H1 (cell line): ENCODE measurements at regions not wholly inside any gene's neighbourhood (a gene's known extent, or its start where the extent isn't known, plus 50 kb on each side); places are given as distances from the start of the nearest gene placed in this dataset.

ENCODE experiments used
- CTCF ChIA-PET: fragments of 300-600 bp; sonication (Branson Sonifier 250); formaldehyde crosslinking; loops from one replicate; lab custom pipeline; 2021; ENCODE audit not compliant: partially characterized antibody; lab: Charles Lee
- POLR2A ChIA-PET: fragments of 300-600 bp; sonication (Branson Sonifier 250); formaldehyde crosslinking; loops from one replicate; lab custom pipeline; 2021; ENCODE audit warnings: inconsistent platforms; ENCODE audit not compliant: partially characterized antibody; lab: Charles Lee
- DNase-seq, 2 experiments: peaks; one replicate each; pipeline versions ENCODE4 v3.0.0 to v3.0.0-alpha.2; 2010 to 2022; ENCODE audit warnings: low spot score in 2 of 2, low read depth in 1 of 2, mixed read lengths in 1 of 2
- FAIRE-seq: peaks from 2 replicates; lab custom pipeline; 2011; peaks lifted over from hg19 to GRCh38; lab: Jason Lieb, UNC
- H2AFZ ChIP-seq: 2 replicates; pipeline ENCODE4 v1.8.1; 2012; ENCODE audit warnings: low read length, inconsistent platforms
- H2AK5ac ChIP-seq: 2 replicates; pipeline ENCODE4 v1.6.1; 2013; ENCODE audit warnings: low read depth, low read length
- H2BK120ac ChIP-seq: replicated peaks from 2 replicates; pipeline ENCODE3; 2013; ENCODE audit warnings: low read depth, low read length, inconsistent platforms
- H2BK12ac ChIP-seq: 2 replicates; pipeline ENCODE4 v1.6.1; 2013; ENCODE audit warnings: low read depth, low read length
- H2BK15ac ChIP-seq: 2 replicates; pipeline ENCODE4 v1.6.1; 2013; ENCODE audit warnings: low read length
- H2BK20ac ChIP-seq: 2 replicates; pipeline ENCODE4 v1.6.1; 2013; ENCODE audit warnings: low read length
- H2BK5ac ChIP-seq: 2 replicates; pipeline ENCODE4 v1.6.1; 2013; ENCODE audit warnings: low read depth, low read length
- H3K14ac ChIP-seq: 2 replicates; pipeline ENCODE4 v1.6.1; 2013; ENCODE audit warnings: inconsistent platforms; ENCODE audit not compliant: insufficient read length
- H3K18ac ChIP-seq: 2 replicates; pipeline ENCODE4 v1.6.1; 2013; ENCODE audit warnings: low read length; ENCODE audit errors: extremely low read depth
- H3K23ac ChIP-seq: 2 replicates; pipeline ENCODE4 v1.6.1; 2013; ENCODE audit warnings: inconsistent platforms; ENCODE audit not compliant: insufficient read length
- H3K23me2 ChIP-seq: 2 replicates; pipeline ENCODE4 v1.6.1; 2013; ENCODE audit warnings: low read depth, low read length
- H3K27ac ChIP-seq: 2 replicates; pipeline ENCODE4 v1.6.1; 2011; ENCODE audit warnings: low read depth, low read length, inconsistent platforms
- H3K27me3 ChIP-seq, 4 experiments: replicated peaks in 1 of 4; 1 replicate in 1 of 4; 2 replicates in 3 of 4; pipeline versions ENCODE4 v1.6.1 to v1.8.1; 2011 to 2013; ENCODE audit warnings: low read length in 3 of 4, mild to moderate bottlenecking in 3 of 4, inconsistent platforms in 2 of 4, mixed read lengths in 2 of 4, moderate library complexity in 1 of 4; ENCODE audit not compliant: control insufficient read depth in 3 of 4, insufficient read depth in 3 of 4; ENCODE audit errors: extremely low read depth in 1 of 4
- H3K36me3 ChIP-seq, 4 experiments: 2 replicates each; pipeline versions ENCODE4 v1.6.1 to v1.8.1; 2011 to 2013; ENCODE audit warnings: mild to moderate bottlenecking in 4 of 4, low read length in 3 of 4, moderate library complexity in 2 of 4, control low read depth in 1 of 4, inconsistent platforms in 1 of 4; ENCODE audit not compliant: insufficient read depth in 4 of 4, control insufficient read depth in 2 of 4
- H3K4ac ChIP-seq: replicated peaks from 2 replicates; pipeline ENCODE3; 2013; ENCODE audit warnings: low read length, low read depth, mixed read lengths, inconsistent platforms; ENCODE audit not compliant: insufficient read length
- H3K4me1 ChIP-seq, 4 experiments: replicated peaks in 1 of 4; 1 replicate in 1 of 4; 2 replicates in 3 of 4; pipeline versions ENCODE4 v1.6.1 to v1.8.1; 2011 to 2013; ENCODE audit warnings: low read length in 3 of 4, inconsistent platforms in 2 of 4, mixed read lengths in 1 of 4; ENCODE audit not compliant: insufficient read depth in 4 of 4, control insufficient read depth in 3 of 4
- H3K4me2 ChIP-seq, 2 experiments: 2 replicates each; pipeline versions ENCODE4 v1.6.1 to v1.8.1; 2011 to 2013; ENCODE audit warnings: low read depth in 2 of 2, low read length in 2 of 2, control low read depth in 1 of 2, inconsistent platforms in 1 of 2, mild to moderate bottlenecking in 1 of 2; ENCODE audit not compliant: insufficient read depth in 1 of 2
- H3K4me3 ChIP-seq, 4 experiments: fragments of 200-600, 300-600 bp in 1 of 4; sonication (generic), shearing (Covaris generic), sonication (Bioruptor Twin) in 1 of 4; 2 replicates each; pipeline versions ENCODE4 v1.5.1 to v1.8.1; 2011 to 2016; ENCODE audit warnings: low read length in 4 of 4, low read depth in 3 of 4, control low read depth in 2 of 4, inconsistent platforms in 2 of 4, mild to moderate bottlenecking in 2 of 4, mixed read lengths in 1 of 4, moderate library complexity in 1 of 4; ENCODE audit not compliant: insufficient read depth in 2 of 4; ENCODE audit errors: extremely low read depth in 1 of 4
- H3K56ac ChIP-seq: replicated peaks from 2 replicates; pipeline ENCODE3; 2013; ENCODE audit warnings: low read depth, mild to moderate bottlenecking, mixed read lengths, low read length, inconsistent platforms; ENCODE audit not compliant: insufficient read length
- H3K79me1 ChIP-seq: 2 replicates; pipeline ENCODE4 v1.6.1; 2013; ENCODE audit warnings: low read depth, low read length, control low read depth
- H3K79me2 ChIP-seq, 2 experiments: 2 replicates each; pipeline versions ENCODE4 v1.6.1 to v1.8.1; 2012 to 2013; ENCODE audit warnings: low read length in 2 of 2, mild to moderate bottlenecking in 2 of 2, inconsistent platforms in 1 of 2; ENCODE audit not compliant: insufficient read depth in 2 of 2, control insufficient read depth in 1 of 2
- H3K9ac ChIP-seq, 4 experiments: replicated peaks in 1 of 4; 1 replicate in 1 of 4; 2 replicates in 3 of 4; pipeline versions ENCODE4 v1.6.1 to v1.8.1; 2011 to 2013; ENCODE audit warnings: low read depth in 3 of 4, low read length in 3 of 4, control low read depth in 2 of 4, mild to moderate bottlenecking in 2 of 4, moderate library complexity in 2 of 4, inconsistent platforms in 1 of 4; ENCODE audit errors: extremely low read depth in 1 of 4
- H3K9me3 ChIP-seq, 2 experiments: 2 replicates each; pipeline versions ENCODE4 v1.6.1 to v1.8.1; 2012 to 2013; ENCODE audit warnings: mild to moderate bottlenecking in 2 of 2, moderate library complexity in 2 of 2, control low read depth in 1 of 2, inconsistent platforms in 1 of 2, low read depth in 1 of 2, low read length in 1 of 2, mixed read lengths in 1 of 2; ENCODE audit not compliant: insufficient read depth in 2 of 2
- H4K20me1 ChIP-seq, 2 experiments: replicated peaks in 1 of 2; 2 replicates each; pipeline versions ENCODE3 to v1.8.1; 2011 to 2013; ENCODE audit warnings: inconsistent platforms in 2 of 2, low read length in 2 of 2, mild to moderate bottlenecking in 1 of 2; ENCODE audit not compliant: insufficient read depth in 2 of 2, control insufficient read depth in 1 of 2
- H4K5ac ChIP-seq: 2 replicates; pipeline ENCODE4 v1.6.1; 2013; ENCODE audit warnings: low read length, low read depth, mixed read lengths, inconsistent platforms; ENCODE audit not compliant: insufficient read length
- H4K8ac ChIP-seq: 2 replicates; pipeline ENCODE4 v1.8.0; 2013; ENCODE audit warnings: mild to moderate bottlenecking, moderate library complexity, low read length, inconsistent platforms; ENCODE audit not compliant: insufficient read depth; ENCODE audit errors: extremely low read depth
- H4K91ac ChIP-seq: replicated peaks from 2 replicates; pipeline ENCODE3; 2013; ENCODE audit warnings: low read length, mixed read lengths, inconsistent platforms; ENCODE audit not compliant: insufficient read length
- WGBS, 2 experiments: shearing (Covaris generic) in 1 of 2; methylation state at CpG; one replicate each; pipeline versions ENCODE4 v1.1.6 to v1.1.7; 2013 to 2015; ENCODE audit warnings: low lambda C conversion rate in 2 of 2, mixed read lengths in 2 of 2, inconsistent platforms in 1 of 2, low coverage in 1 of 2, missing lambda C conversion rate in 1 of 2; ENCODE audit not compliant: insufficient replicate concordance in 2 of 2, insufficient coverage in 1 of 2, insufficient read length in 1 of 2; ENCODE audit errors: extremely low coverage in 1 of 2, missing lambda C conversion rate in 1 of 2; 5-methylcytosine and 5-hydroxymethylcytosine counted together

DNA sequence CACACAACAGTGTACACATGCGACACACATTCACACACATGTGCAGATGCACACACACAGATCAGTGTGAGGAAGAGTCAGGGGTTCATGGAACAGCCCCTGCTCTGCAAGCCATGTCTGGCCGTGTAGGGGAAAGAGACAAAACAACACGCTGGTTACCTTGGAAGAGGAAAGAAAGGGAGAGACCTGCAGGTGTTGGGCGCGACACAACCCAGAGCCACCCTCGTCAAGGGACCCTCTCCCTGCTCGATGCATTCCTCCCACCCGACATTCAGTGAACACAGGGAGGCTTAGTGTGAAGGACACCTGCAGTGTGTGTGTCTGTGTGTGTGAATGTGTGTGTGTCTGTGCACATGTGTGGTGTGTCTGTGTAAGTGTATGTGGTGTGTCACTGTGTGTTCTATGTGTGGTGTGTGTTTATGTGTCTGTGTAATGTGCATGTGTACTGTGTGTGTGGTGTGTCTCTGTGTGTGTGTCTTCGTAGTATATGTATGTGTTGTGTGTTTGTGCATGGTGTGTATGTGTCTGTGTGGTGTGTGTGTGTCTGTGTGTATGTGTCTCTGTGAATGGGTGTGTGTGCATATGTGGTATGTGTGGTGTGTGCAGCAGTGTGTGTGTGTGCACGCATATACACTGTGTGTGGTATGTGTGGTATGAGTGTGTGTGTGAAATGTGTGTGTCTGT lies 69.5 kb upstream of the PITRM1 start:
- peaks cover 0 to 5% of the 10 kb centered on the region in 2 experiments for H4K20me1 ChIP-seq
- no peak overlapping the region for H3K9ac ChIP-seq
- no peak overlapping the region for H2AFZ ChIP-seq
- no peaks in the 10 kb centered on the region for H3K79me2 ChIP-seq
- no peak overlapping the region for H3K27ac ChIP-seq
- ChIA-PET CTCF (interaction anchor here (1.5 to 2.4 kb wide), 5 partner anchors 8 to 1525 kb away, joined by 3 to 14 read pairs (median 5); no protein-coding TSS in a partner anchor), POLR2A (interaction anchor here (2.8 kb wide), 1 partner anchor 542 kb away, joined by 12 read pairs; the partner anchor contains the start of gene KLF6)
- H3K18ac ChIP-seq = no peak overlapping the region
- H3K79me1 ChIP-seq = no peaks in the 10 kb centered on the region; the same call in 1 of the 2 replicates
- H4K5ac ChIP-seq = no peak overlapping the region
- H2AK5ac ChIP-seq = peak overlapping the region; percentile 84
- H3K56ac ChIP-seq = peak overlapping the region; percentile 87
- H3K4me2 ChIP-seq = no peak overlapping the region
- whole genome bisulfite sequencing, 2 experiments = 98% methylated on average over 10 of the region's 10 CpGs; no CpG with 5 or more reads in 1 of the 2 experiments
- peak overlapping the region; percentile 81; the same call in 1 of the 2 replicates for H2BK12ac ChIP-seq
- H3K9me3 ChIP-seq = no peaks in the 10 kb centered on the region
- H3K4me1 ChIP-seq = no peaks in the 10 kb centered on the region; a peak in 2 of 7 replicates
- peak overlapping the region; percentile 54 for H2BK5ac ChIP-seq
- H3K27me3 ChIP-seq = no peaks in the 10 kb centered on the region
- H3K23ac ChIP-seq = no peak overlapping the region
- H3K4me3 ChIP-seq = no peak overlapping the region
- no peak overlapping the region for H4K8ac ChIP-seq
- H2BK20ac ChIP-seq = peak overlapping the region; percentile 86; the same call in 1 of the 2 replicates
- no peak for FAIRE-seq
- no peak overlapping the region for H2BK120ac ChIP-seq
- H3K4ac ChIP-seq = peak overlapping the region; percentile 70
- H3K23me2 ChIP-seq = peaks cover 6% of the 10 kb centered on the region; the same call in 1 of the 2 replicates
- H3K14ac ChIP-seq = no peak overlapping the region
- peak overlapping the region; percentile 83 for H4K91ac ChIP-seq
- no peaks in the 10 kb centered on the region for H3K36me3 ChIP-seq
- DNase-seq = no peak
- H2BK15ac ChIP-seq = peak overlapping the region; percentile 100; the same call in 1 of the 2 replicates
